Nephron (organoid): ENCODE measurements at regions not wholly inside any gene's neighbourhood (a gene's known extent, or its start where the extent isn't known, plus 50 kb on each side); places are given as distances from the start of the nearest gene placed in this dataset.

Experiments
- H3K27ac Mint-ChIP-seq, 3 experiments: 2 replicates each; pipeline ENCODE4 v1.8.0; 2020; ENCODE audit warnings: mixed read lengths in 3 of 3, mild to moderate bottlenecking in 2 of 3, moderate library complexity in 1 of 3
- H3K27me3 Mint-ChIP-seq: 2 replicates; pipeline ENCODE4 v1.8.0; 2021; ENCODE audit warnings: low read depth, mild to moderate bottlenecking, moderate library complexity, mixed read lengths
- H3K36me3 Mint-ChIP-seq: 2 replicates; pipeline ENCODE4 v1.8.0; 2020; ENCODE audit warnings: low read depth, mixed read lengths
- H3K4me1 Mint-ChIP-seq: 2 replicates; pipeline ENCODE4 v1.8.0; 2020; ENCODE audit warnings: mixed read lengths
- H3K4me3 Mint-ChIP-seq, 3 experiments: 2 replicates each; pipeline ENCODE4 v1.8.0; 2020; ENCODE audit warnings: mild to moderate bottlenecking in 3 of 3, mixed read lengths in 3 of 3, moderate library complexity in 2 of 3
- H3K9me3 Mint-ChIP-seq: 2 replicates; pipeline ENCODE4 v1.8.0; 2020; ENCODE audit warnings: mixed read lengths
- TF ChIP-seq, protein P1 (sequence below), 3 experiments: fragments of 200-600 bp; sonication (generic); IDR thresholded peaks; one replicate each; pipeline ENCODE4 v1.5.0; 2021; ENCODE audit warnings: antibody characterized with exemption in 3 of 3; ENCODE audit not compliant: unreplicated experiment in 3 of 3

- no peaks in the 10 kb centered on the region for H3K36me3 Mint-ChIP-seq
- no peaks in the 10 kb centered on the region for H3K27me3 Mint-ChIP-seq
- no peaks in the 10 kb centered on the region for H3K9me3 Mint-ChIP-seq
- H3K4me1 Mint-ChIP-seq: peaks cover 4% of the 10 kb centered on the region
- H3K27ac Mint-ChIP-seq: no peak overlapping the region
- no peak overlapping the region for H3K4me3 Mint-ChIP-seq
- TF ChIP-seq, protein P1, sequence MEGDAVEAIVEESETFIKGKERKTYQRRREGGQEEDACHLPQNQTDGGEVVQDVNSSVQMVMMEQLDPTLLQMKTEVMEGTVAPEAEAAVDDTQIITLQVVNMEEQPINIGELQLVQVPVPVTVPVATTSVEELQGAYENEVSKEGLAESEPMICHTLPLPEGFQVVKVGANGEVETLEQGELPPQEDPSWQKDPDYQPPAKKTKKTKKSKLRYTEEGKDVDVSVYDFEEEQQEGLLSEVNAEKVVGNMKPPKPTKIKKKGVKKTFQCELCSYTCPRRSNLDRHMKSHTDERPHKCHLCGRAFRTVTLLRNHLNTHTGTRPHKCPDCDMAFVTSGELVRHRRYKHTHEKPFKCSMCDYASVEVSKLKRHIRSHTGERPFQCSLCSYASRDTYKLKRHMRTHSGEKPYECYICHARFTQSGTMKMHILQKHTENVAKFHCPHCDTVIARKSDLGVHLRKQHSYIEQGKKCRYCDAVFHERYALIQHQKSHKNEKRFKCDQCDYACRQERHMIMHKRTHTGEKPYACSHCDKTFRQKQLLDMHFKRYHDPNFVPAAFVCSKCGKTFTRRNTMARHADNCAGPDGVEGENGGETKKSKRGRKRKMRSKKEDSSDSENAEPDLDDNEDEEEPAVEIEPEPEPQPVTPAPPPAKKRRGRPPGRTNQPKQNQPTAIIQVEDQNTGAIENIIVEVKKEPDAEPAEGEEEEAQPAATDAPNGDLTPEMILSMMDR (IDR thresholded peaks at IDR 0.05; ENCODE audit: unreplicated experiment in 3 of 3): no peak
These were observed 344.9 kb downstream of the CDK5RAP2 start for GRCh38 chr9:120235081-120235480.

GRCh38 chr9:120230227-120230626 is 349.7 kb downstream of the CDK5RAP2 start:
- H3K27ac Mint-ChIP-seq: no peak overlapping the region
- TF ChIP-seq, protein P1 (IDR thresholded peaks at IDR 0.05; ENCODE audit: unreplicated experiment in 3 of 3): no peak
- H3K4me1 Mint-ChIP-seq: peaks cover 4% of the 10 kb centered on the region
- no peaks in the 10 kb centered on the region for H3K27me3 Mint-ChIP-seq
- no peak overlapping the region for H3K4me3 Mint-ChIP-seq
- H3K9me3 Mint-ChIP-seq: no peaks in the 10 kb centered on the region
- no peaks in the 10 kb centered on the region for H3K36me3 Mint-ChIP-seq

- TF ChIP-seq, protein P1 (IDR thresholded peaks at IDR 0.05; ENCODE audit: unreplicated experiment in 3 of 3): no peak
- H3K36me3 Mint-ChIP-seq: no peaks in the 10 kb centered on the region
- peaks cover 2% of the 10 kb centered on the region for H3K9me3 Mint-ChIP-seq
- no peak overlapping the region for H3K27ac Mint-ChIP-seq
- no peaks in the 10 kb centered on the region for H3K4me1 Mint-ChIP-seq
- peaks cover 4% of the 10 kb centered on the region for H3K27me3 Mint-ChIP-seq
- no peak overlapping the region for H3K4me3 Mint-ChIP-seq
These were observed 358.1 kb downstream of the CDK5RAP2 start for GRCh38 chr9:120221844-120222243.

DNA sequence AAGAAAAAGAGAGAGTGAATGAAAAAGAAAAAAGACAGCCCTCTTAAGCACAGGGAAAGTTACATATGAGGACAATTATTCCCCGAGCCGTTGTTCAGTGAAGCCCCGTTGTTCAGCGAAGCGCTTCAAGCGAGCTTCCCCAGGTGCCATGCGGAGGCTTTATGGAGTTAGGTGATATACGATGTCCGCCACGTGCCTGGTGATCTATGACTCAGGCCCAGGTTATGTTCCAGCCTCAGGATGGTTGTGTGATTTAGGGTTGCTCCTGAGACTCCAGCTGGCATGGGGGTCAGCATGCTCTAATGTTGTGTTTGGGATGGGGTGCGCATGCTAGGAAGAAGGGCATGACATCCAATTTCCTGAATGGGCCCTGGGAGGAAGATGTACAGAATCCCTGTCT is 365.6 kb downstream of the CDK5RAP2 start:
- Mint-ChIP-seq H3K27ac (no peak overlapping the region), H3K4me3 (no peak overlapping the region), H3K27me3 (peaks cover 4% of the 10 kb centered on the region), H3K9me3 (peaks cover 5% of the 10 kb centered on the region), H3K36me3 (no peaks in the 10 kb centered on the region), H3K4me1 (no peaks in the 10 kb centered on the region)
- TF ChIP-seq, protein P1 (IDR thresholded peaks at IDR 0.05; ENCODE audit: unreplicated experiment in 3 of 3): no peak

- H3K36me3 Mint-ChIP-seq: no peaks in the 10 kb centered on the region
- H3K9me3 Mint-ChIP-seq: peaks cover 5% of the 10 kb centered on the region
- no peak overlapping the region for H3K27ac Mint-ChIP-seq
- TF ChIP-seq, protein P1 (IDR thresholded peaks at IDR 0.05; ENCODE audit: unreplicated experiment in 3 of 3): no peak
- peaks cover 2% of the 10 kb centered on the region for H3K27me3 Mint-ChIP-seq
- H3K4me1 Mint-ChIP-seq: no peaks in the 10 kb centered on the region
- H3K4me3 Mint-ChIP-seq: no peak overlapping the region
These were observed 367.1 kb downstream of the CDK5RAP2 start for GRCh38 chr9:120212853-120213200.

DNA sequence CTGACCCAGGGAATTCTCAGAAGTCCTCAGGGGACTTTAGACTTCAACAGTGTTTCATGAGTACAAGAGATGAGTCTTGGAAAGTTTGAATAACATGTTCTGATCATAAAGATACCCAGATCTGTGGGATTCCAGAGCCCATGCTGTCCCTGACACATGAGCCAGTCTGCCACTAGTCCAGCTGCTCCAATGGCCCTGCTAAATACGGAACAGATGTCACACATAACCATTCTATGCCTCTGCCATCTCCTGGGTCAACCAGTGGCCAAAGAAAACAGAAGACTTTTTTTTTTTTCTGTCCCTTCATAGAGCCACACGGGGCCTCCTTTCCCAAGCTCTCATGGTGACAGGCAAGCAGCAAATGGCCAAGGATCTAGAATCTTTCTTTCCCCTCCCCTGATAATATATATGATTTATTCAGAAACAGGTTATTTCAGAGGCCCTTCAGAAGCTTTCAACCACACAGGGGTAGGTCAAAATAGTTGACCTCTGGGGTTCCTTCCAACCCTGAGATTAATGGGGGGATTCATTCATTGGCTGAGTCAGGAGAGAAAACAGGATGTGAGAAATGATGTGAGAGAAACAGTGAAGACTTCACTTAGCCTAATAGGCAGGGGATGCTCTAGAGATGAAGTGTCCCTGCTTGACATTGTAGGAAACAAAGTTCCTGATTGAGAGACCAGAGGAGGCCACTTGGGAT is 367.7 kb downstream of the CDK5RAP2 start:
- Mint-ChIP-seq H3K36me3 (no peaks in the 10 kb centered on the region), H3K27me3 (no peaks in the 10 kb centered on the region), H3K27ac (no peak overlapping the region), H3K4me3 (no peak overlapping the region), H3K4me1 (no peaks in the 10 kb centered on the region), H3K9me3 (peaks cover 5% of the 10 kb centered on the region)
- TF ChIP-seq, protein P1 (IDR thresholded peaks at IDR 0.05; ENCODE audit: unreplicated experiment in 3 of 3): no peak
